GM10248 (cell line): ENCODE measurements at regions not wholly inside any gene's neighbourhood (a gene's known extent, or its start where the extent isn't known, plus 50 kb on each side); places are given as distances from the start of the nearest gene placed in this dataset.

Source experiments
- CTCF ChIA-PET: fragments of 300-600 bp; sonication (Branson Sonifier 250); formaldehyde crosslinking; extraction: SDS; loops from one replicate; lab custom pipeline; 2021; ENCODE audit warnings: antibody characterized with exemption; lab: Yijun Ruan, JAX
- POLR2A ChIA-PET: fragments of 350-650 bp; sonication (Branson Sonifier 250); formaldehyde crosslinking; extraction: SDS; loops from one replicate; lab custom pipeline; 2020; ENCODE audit warnings: antibody characterized with exemption; lab: Yijun Ruan, JAX
- DNase-seq: peaks from one replicate; pipeline ENCODE4 v3.0.0; 2012; ENCODE audit errors: extremely low spot score
- CTCF ChIP-seq: IDR thresholded peaks from 2 replicates; pipeline ENCODE4 v1.5.1; 2012; ENCODE audit warnings: mild to moderate bottlenecking, low read depth; ENCODE audit errors: extremely low read depth, missing control alignments, control extremely low read depth

- no peak for DNase-seq
- ChIA-PET POLR2A (no interaction called here), CTCF (no interaction called here)
- TF ChIP-seq CTCF: no peak
Measured at GRCh38 chr19:31727536-31727935, 378.3 kb upstream of the TSHZ3 start.

- DNase-seq: no peak
- ChIA-PET POLR2A (no interaction called here), CTCF (no interaction called here)
- TF ChIP-seq CTCF: no peak
Measured at GRCh38 chr19:31730270-31730669, 381.0 kb upstream of the TSHZ3 start.

- TF ChIP-seq CTCF: no peak
- ChIA-PET CTCF (no interaction called here), POLR2A (no interaction called here)
- no peak for DNase-seq
Measured at GRCh38 chr19:31733591-31733990, 384.4 kb upstream of the TSHZ3 start.

- CTCF ChIA-PET: no interaction called here
- POLR2A ChIA-PET: no interaction called here
Measured at GRCh38 chr19:31742249-31742648, 393.0 kb upstream of the TSHZ3 start.

GRCh38 chr19:31745731-31746130 lies 396.5 kb upstream of the TSHZ3 start:
- no peak for DNase-seq
- ChIA-PET CTCF (no interaction called here), POLR2A (no interaction called here)
- no peak for TF ChIP-seq CTCF

More at GRCh38 chr19:31742249-31742648, 393.0 kb upstream of the TSHZ3 start:
- DNase-seq: no peak
- no peak for TF ChIP-seq CTCF

GRCh38 chr19:31749231-31749630 lies 400.0 kb upstream of the TSHZ3 start:
- no peak for DNase-seq
- POLR2A ChIA-PET: no interaction called here
- no peak for TF ChIP-seq CTCF
- CTCF ChIA-PET: no interaction called here

- POLR2A ChIA-PET: no interaction called here
- TF ChIP-seq CTCF: no peak
- CTCF ChIA-PET: no interaction called here
- DNase-seq: no peak
Measured at GRCh38 chr19:31759359-31759758, 410.1 kb upstream of the TSHZ3 start.
